ENCODE measurements at regions not wholly inside any gene's neighbourhood (a gene's known extent, or its start where the extent isn't known, plus 50 kb on each side); places are given as distances from the start of the nearest gene placed in this dataset.
"Not testable (repeated sequence)": the region's sequence is repeated elsewhere in the genome, so short reads cannot be mapped to it uniquely, and the experiment has no call there.

DNA sequence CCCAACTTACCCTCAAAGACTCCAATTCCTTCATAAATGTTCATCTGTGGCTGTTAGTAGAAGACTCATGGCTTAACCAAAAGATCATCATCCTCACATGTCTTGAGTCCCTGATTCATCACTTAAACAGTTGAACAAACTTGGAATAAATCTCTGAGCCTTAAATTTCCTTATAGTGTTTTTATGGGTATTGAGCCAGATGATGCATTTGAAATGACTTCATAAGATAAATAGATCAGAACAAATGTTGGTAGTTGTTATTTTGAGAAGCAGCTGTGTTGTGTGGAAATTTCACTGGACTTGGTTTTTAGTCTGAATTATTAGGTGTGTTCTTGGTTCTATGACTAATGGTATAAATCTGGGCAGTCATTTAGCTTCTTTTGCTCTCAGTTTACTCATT lies 236.2 kb downstream of the NNT start:
- no peaks in the 10 kb centered on the region for H3K36me3 Mint-ChIP-seq
- no peak overlapping the region for H3K4me3 Mint-ChIP-seq
- H3K27ac Mint-ChIP-seq: no peak overlapping the region
- peaks cover 1% of the 10 kb centered on the region for H3K9me3 Mint-ChIP-seq
- H3K4me1 Mint-ChIP-seq: no peaks in the 10 kb centered on the region
- no peak for DNase-seq
- no peaks in the 10 kb centered on the region for H3K27me3 Mint-ChIP-seq

DNA sequence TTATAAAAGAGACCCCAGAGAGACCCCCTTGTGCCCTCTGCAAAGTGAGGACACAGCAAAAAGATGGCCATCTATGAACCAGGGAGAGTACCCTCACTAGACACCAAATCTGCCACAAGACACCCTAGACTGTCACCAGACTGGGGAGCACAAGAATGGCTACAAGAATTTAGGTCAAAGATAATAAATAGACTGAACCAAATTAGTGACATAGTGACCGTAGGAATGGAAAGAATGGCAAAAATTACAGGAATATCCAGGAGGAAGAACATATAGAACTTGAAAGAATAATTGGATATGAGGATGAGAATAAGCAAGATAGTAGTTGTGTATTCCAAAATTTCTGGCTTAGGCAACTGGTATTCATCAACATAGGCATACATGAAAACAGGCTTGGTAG lies 235.0 kb downstream of the NNT start:
- DNase-seq: no peak
- Mint-ChIP-seq H3K27me3 (no peaks in the 10 kb centered on the region), H3K9me3 (peaks cover 1% of the 10 kb centered on the region), H3K27ac (no peak overlapping the region), H3K4me3 (no peak overlapping the region), H3K36me3 (no peaks in the 10 kb centered on the region), H3K4me1 (no peaks in the 10 kb centered on the region)

DNA sequence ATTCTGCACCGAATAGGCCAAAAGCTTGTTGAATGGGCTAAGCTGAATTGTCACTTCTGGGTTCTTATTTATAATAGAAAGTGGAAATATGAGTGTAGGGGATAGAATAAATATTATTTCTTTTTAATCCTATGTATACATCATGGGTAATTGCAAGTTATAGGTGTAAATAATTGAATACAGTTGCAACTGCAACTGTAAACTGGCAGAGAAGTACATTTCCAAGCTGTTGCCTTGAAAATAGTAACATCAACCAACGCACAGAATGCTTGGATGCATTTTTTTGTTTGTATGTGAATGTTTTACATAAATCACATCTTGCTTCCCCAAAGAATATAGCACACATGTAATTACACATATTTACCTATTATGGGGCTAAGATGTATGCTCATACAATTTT lies 234.1 kb downstream of the NNT start:
- no peaks in the 10 kb centered on the region for H3K4me1 Mint-ChIP-seq
- H3K4me3 Mint-ChIP-seq: no peak overlapping the region
- no peaks in the 10 kb centered on the region for H3K36me3 Mint-ChIP-seq
- H3K9me3 Mint-ChIP-seq: peaks cover 1% of the 10 kb centered on the region
- DNase-seq: no peak
- no peak overlapping the region for H3K27ac Mint-ChIP-seq
- H3K27me3 Mint-ChIP-seq: no peaks in the 10 kb centered on the region

DNA sequence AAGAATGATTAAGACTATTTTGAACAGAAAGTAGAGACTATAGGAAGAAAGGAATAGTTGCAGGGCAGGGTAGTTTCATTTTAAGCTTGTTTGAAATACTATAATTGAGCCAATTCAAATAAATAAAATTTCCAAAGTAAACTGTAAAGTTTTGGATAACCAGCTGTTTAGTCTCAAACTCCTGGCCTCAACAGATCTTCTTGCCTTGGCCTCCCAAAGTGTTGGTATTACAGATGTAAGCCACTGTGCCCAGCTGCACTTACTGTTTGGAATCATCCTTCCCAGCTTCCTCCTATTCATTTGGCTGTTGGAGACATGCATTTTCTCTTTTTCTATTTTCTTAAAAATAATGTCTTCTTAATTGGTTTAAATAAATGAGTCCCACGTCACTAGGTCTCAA lies 231.0 kb downstream of the NNT start:
- no peak for DNase-seq
- Mint-ChIP-seq H3K27ac (no peak overlapping the region), H3K4me1 (no peaks in the 10 kb centered on the region), H3K4me3 (no peak overlapping the region), H3K9me3 (peaks cover 7% of the 10 kb centered on the region), H3K36me3 (no peaks in the 10 kb centered on the region), H3K27me3 (no peaks in the 10 kb centered on the region)

DNA sequence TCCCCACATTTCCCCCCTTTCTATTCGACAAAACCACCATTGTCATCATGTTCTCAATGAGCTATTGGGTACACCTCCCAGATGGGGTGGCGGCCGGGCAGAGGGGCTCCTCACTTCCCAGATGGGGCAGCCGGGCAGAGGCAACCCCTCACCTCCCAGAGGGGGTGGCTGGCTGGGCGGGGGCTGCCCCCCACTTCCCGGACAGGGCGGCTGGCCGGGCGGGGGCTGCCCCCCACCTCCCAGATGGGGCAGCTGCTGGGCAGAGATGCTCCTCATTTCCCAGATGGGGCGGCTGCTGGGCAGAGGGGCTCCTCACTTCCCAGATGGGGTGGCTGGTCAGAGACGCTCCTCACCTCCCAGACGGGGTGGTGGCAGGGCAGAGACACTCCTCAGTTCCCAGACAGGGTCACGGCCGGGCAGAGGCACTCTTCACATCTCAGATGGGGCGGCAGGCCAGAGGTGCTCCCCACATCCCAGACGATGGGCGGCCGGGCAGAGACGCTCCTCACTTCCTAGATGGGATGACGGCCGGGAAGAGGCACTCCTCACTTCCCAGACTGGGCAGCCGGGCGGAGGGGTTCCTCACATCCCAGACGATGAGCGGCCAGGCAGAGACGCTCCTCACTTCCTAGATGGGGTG lies 221.5 kb downstream of the NNT start:
- H3K27me3 Mint-ChIP-seq, H3K4me1 Mint-ChIP-seq, H3K36me3 Mint-ChIP-seq, DNase-seq, H3K27ac Mint-ChIP-seq, H3K4me3 Mint-ChIP-seq: not testable (repeated sequence)
- peaks cover 20% of the 10 kb centered on the region for H3K9me3 Mint-ChIP-seq

DNA sequence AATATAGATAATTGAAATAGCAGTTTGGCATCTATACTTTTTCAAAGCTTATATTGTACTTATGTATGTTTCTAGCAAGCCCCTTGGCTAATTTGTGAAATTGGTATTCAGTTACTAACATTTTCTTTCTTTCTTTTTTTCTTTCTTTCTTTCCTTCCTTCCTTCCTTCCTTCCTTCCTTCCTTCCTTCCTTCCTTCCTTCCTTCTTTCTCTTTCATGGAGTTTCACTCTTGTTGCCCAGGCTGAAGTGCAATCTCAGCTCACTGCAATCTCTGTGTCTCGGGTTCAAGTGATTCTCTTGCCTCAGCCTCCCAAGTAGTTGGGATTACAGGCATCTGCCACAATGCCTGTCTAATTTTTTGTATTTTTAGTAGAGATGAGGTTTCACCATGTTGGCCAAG lies 215.4 kb downstream of the NNT start:
- H3K36me3 Mint-ChIP-seq, DNase-seq, H3K27me3 Mint-ChIP-seq, H3K4me3 Mint-ChIP-seq, H3K4me1 Mint-ChIP-seq, H3K27ac Mint-ChIP-seq: not testable (repeated sequence)
- peaks cover 16% of the 10 kb centered on the region for H3K9me3 Mint-ChIP-seq

DNA sequence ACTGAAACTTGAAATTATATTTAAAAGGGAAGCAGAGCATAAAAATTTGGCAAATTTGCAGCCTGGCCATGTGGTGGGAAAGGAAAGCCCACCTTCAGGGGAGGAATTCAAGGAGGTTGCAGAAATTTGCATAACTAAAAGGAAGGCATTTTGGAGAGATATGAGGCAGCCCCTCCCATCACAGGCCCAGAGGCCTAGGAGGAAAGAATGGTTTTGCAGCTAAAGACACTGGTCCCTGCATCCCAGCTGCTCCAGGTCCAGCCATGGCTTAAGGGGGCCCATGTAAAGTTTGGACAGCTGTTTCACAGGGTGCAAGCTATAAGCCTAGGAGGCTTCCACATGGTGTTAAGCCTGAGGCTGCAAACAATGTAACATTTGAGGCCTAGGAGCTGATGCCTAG lies 212.5 kb downstream of the NNT start:
- H3K4me1 Mint-ChIP-seq: no peaks in the 10 kb centered on the region
- H3K9me3 Mint-ChIP-seq: peaks cover 19% of the 10 kb centered on the region
- no peak overlapping the region for H3K4me3 Mint-ChIP-seq
- H3K36me3 Mint-ChIP-seq: no peaks in the 10 kb centered on the region
- no peaks in the 10 kb centered on the region for H3K27me3 Mint-ChIP-seq
- H3K27ac Mint-ChIP-seq: no peak overlapping the region
- DNase-seq: no peak

DNA sequence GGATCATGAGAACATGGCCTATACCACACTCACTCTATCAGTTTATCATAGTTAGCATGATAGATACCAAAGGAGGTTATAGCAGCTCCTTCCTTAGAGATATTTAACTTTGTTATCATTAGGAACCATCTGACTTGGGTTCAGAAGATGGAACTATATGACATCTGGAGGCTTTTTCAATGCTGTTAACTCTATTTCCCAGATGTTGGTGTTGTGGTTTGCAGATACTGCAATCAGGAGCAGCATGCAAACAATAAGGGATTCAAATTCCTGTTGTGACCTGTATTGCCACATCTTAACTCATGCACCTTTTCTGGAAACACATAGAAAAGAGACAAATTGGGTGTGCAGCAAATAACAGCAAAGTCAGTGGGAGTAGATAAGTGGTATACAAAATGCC lies 201.7 kb downstream of the NNT start:
- Mint-ChIP-seq H3K27ac (no peak overlapping the region), H3K4me1 (no peaks in the 10 kb centered on the region), H3K9me3 (peaks cover 5% of the 10 kb centered on the region), H3K27me3 (no peaks in the 10 kb centered on the region), H3K36me3 (peaks cover 1% of the 10 kb centered on the region), H3K4me3 (no peak overlapping the region)
- DNase-seq: no peak

DNA sequence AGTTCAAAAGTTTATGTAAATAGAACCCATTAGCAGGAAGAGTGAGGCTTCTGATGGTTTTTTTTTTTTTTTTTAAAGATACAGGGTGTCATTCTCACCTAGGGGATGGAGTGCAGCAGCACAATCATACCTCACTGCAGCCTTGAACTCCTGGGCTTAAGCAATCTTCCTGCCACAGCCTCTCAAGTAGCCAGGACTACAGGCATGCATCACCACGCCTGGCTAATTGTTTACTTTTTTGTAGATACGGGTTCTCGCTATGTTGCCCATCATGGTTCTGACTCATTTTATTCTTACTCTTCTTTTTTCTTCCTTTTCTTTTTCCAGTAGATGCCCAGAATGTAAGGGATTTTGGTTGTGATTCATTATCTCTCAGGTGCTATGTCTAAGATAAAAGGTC lies 201.1 kb downstream of the NNT start:
- peaks cover 3% of the 10 kb centered on the region for H3K9me3 Mint-ChIP-seq
- H3K36me3 Mint-ChIP-seq: peaks cover 1% of the 10 kb centered on the region
- H3K4me1 Mint-ChIP-seq: no peaks in the 10 kb centered on the region
- no peak for DNase-seq
- H3K4me3 Mint-ChIP-seq: no peak overlapping the region
- no peak overlapping the region for H3K27ac Mint-ChIP-seq
- H3K27me3 Mint-ChIP-seq: no peaks in the 10 kb centered on the region

DNA sequence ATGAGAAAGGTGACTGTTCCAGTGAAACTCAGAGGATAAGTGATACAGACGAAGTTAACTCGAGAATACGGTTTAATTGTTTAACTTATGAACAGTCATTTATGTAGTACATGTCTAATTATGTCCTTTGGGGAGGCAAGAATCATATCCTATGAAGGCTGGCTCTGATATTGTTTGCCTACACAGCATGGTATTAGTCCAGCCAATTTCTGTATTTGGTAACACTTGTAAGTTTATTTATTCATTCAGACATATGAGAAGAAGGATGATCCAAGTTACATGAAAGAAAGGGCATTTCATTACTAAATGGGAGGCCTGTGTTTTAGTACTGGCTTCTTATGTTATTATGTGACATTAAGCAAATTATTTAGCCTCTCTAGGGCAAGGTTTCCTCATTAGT lies 199.7 kb downstream of the NNT start:
- Mint-ChIP-seq H3K27me3 (no peaks in the 10 kb centered on the region), H3K36me3 (no peaks in the 10 kb centered on the region), H3K4me3 (no peak overlapping the region), H3K27ac (no peak overlapping the region), H3K4me1 (no peaks in the 10 kb centered on the region), H3K9me3 (no peaks in the 10 kb centered on the region)
- DNase-seq: no peak

DNA sequence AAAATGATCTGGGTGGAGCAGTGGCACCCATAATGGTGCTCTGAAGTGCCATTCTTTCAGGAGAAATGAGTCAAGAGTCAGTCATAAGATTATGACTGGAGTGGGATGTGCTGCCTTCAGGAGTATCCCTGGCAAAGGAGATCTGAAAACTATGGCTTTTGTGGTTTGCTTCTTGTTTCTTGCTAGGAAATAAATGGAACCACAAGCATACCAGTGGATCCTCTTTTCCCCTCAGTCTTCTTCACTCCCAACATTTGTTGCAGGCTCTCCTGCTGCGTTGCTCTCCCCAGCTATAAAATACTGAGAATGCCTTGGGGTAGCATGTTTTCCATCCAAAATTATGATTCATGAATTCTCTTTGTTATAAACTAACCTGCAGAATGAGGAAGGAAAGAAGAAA lies 199.1 kb downstream of the NNT start:
- no peaks in the 10 kb centered on the region for H3K4me1 Mint-ChIP-seq
- no peak overlapping the region for H3K4me3 Mint-ChIP-seq
- no peaks in the 10 kb centered on the region for H3K36me3 Mint-ChIP-seq
- no peaks in the 10 kb centered on the region for H3K9me3 Mint-ChIP-seq
- H3K27me3 Mint-ChIP-seq: no peaks in the 10 kb centered on the region
- DNase-seq: no peak
- no peak overlapping the region for H3K27ac Mint-ChIP-seq

DNA sequence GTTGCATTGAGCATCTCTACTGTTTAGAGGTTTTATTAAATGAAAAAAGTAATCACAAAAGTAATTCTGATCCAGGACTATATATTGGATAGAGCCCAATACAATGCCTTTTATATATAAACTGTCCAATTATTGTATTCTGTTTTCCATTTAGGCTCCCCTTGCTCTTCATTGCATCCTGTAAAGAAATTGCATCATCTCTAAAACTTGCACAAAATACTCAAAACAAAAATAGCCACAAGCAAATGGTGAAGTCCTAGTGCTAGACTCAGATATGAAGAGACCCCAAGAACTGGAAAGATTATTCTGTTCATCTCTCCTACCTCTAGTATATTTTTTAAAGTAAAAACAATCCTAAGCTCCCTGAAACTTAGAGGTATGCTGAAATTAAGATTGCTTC lies 195.8 kb downstream of the NNT start:
- no peaks in the 10 kb centered on the region for H3K27me3 Mint-ChIP-seq
- no peaks in the 10 kb centered on the region for H3K9me3 Mint-ChIP-seq
- DNase-seq: no peak
- no peaks in the 10 kb centered on the region for H3K4me1 Mint-ChIP-seq
- H3K27ac Mint-ChIP-seq: no peak overlapping the region
- H3K4me3 Mint-ChIP-seq: no peak overlapping the region
- no peaks in the 10 kb centered on the region for H3K36me3 Mint-ChIP-seq

DNA sequence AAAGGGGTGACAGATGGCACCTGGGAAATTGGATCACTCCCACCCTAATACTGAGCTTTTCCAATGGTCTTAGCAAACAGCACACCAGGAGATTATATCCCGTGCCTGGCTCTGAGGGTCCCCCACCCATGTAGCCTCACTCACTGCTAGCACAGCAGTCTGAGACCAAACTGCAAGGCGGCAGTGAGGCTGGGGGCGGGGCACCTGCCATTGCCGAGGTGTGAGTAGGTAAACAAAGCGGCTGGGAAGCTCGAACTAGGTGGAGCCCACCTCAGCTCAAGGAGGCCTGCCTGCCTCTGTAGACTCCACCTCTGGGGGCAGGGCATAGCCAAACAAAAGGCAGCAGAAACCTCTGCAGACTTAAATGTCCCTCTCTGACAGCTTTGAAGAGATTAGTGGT lies 188.9 kb downstream of the NNT start:
- H3K27ac Mint-ChIP-seq, H3K4me3 Mint-ChIP-seq, H3K27me3 Mint-ChIP-seq, H3K36me3 Mint-ChIP-seq, H3K4me1 Mint-ChIP-seq, H3K9me3 Mint-ChIP-seq, DNase-seq: not testable (repeated sequence)

DNA sequence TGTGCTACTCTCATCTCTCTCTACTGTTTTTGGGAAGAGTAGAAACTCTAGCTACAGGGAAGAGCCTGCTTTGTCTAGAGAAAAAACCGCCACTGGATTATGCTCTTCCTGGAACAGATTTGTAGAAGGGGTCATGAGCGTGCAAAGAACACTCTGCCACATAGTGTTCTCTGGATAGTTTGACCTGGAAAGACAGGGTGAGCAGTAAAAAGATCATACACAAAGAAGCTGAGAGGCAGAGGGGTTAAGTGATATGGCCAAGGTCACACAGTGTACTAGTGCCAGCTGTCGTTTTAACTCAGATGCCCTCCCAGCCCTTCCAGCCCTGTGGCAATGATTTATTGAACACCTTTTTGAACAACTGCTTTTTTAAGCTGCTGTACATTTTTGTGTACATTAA lies 182.2 kb downstream of the NNT start:
- Mint-ChIP-seq H3K4me3 (no peak overlapping the region), H3K36me3 (no peaks in the 10 kb centered on the region), H3K27ac (no peak overlapping the region), H3K4me1 (no peaks in the 10 kb centered on the region), H3K27me3 (no peaks in the 10 kb centered on the region), H3K9me3 (peaks cover 2% of the 10 kb centered on the region)
- no peak for DNase-seq

DNA sequence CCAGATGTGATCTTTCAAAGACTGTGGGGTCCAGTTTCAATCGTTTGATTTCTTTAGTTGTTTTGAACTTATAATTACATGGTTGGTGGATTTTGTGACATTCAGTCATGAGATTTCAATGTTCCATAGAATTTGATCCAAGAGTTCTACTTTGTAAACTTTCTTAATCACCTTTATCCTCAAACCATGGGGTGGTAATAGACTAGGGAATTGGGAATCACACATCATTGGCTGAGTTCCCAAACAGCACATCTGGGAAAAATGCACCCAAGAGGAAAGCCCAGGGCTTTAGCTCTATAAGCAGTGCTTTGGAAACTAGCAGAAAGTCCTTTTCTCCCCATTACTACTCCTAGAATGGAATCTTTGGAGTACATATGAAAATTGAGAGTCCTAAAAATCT lies 177.6 kb downstream of the NNT start:
- Mint-ChIP-seq H3K27ac (no peak overlapping the region), H3K27me3 (no peaks in the 10 kb centered on the region), H3K36me3 (no peaks in the 10 kb centered on the region), H3K9me3 (no peaks in the 10 kb centered on the region), H3K4me3 (no peak overlapping the region), H3K4me1 (no peaks in the 10 kb centered on the region)
- DNase-seq: no peak

DNA sequence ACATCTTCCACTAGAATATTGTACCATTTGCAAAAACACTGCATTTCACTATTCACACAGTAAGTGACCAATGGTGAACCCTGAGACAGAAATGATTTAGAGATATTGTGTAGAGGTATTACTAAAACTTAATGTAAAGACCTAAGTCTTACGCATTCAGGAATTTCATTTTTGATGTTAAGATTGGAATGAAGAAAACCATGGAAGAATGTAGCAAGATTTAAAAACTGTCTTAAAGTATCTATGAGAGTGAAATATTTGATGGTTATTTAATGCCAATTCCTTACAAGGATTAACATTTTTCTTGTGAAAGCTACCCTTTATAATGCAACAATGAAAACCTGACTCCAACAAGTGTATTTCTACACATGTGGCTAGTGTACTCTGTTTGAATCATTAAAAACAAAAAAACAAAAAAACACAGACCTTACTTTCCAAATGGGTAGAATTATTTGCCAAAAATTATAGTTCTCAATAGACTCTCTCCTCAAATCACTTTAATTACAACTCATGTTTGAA lies 172.0 kb downstream of the NNT start:
- Mint-ChIP-seq H3K4me3 (no peak overlapping the region), H3K9me3 (no peaks in the 10 kb centered on the region), H3K27ac (no peak overlapping the region), H3K36me3 (no peaks in the 10 kb centered on the region), H3K27me3 (no peaks in the 10 kb centered on the region), H3K4me1 (peaks cover 10% of the 10 kb centered on the region)
- DNase-seq: no peak

DNA sequence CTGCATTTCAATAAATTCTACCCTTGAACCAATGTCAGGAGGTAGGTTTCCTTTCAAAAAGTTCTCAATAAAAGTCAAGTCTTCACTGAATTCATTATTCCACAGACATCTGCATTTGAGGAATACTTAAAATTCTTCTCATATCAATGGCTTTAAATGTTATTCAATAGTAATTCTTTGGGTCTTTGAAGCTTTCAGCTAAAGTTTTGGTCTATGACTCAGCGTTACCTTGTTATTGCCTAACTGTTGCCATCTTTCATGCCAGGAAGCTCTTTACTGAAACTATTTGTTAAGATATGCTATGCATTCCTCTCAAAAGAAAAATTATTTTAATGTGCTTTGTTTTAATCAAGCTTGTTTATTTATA lies 170.5 kb downstream of the NNT start:
- no peaks in the 10 kb centered on the region for H3K36me3 Mint-ChIP-seq
- H3K27ac Mint-ChIP-seq: peak overlapping the region; percentile 90
- peaks cover 10% of the 10 kb centered on the region for H3K4me1 Mint-ChIP-seq
- no peak for DNase-seq
- no peaks in the 10 kb centered on the region for H3K9me3 Mint-ChIP-seq
- H3K27me3 Mint-ChIP-seq: no peaks in the 10 kb centered on the region
- no peak overlapping the region for H3K4me3 Mint-ChIP-seq

Data from activated naive CD8-positive, alpha-beta T cell treated with anti-CD3 and anti-CD28 coated beads for 36 hours (primary cell).